WTC11 (cell line): ENCODE measurements at regions not wholly inside any gene's neighbourhood (a gene's known extent, or its start where the extent isn't known, plus 50 kb on each side); places are given as distances from the start of the nearest gene placed in this dataset.

Source experiments
- ELF4 ChIP-seq: sonication (generic); formaldehyde crosslinking; IDR thresholded peaks from 2 replicates; pipeline ENCODE4 v1.8.1; 2022; ENCODE audit warnings: low read depth, mild to moderate bottlenecking, moderate library complexity, missing genetic modification reagents

DNA sequence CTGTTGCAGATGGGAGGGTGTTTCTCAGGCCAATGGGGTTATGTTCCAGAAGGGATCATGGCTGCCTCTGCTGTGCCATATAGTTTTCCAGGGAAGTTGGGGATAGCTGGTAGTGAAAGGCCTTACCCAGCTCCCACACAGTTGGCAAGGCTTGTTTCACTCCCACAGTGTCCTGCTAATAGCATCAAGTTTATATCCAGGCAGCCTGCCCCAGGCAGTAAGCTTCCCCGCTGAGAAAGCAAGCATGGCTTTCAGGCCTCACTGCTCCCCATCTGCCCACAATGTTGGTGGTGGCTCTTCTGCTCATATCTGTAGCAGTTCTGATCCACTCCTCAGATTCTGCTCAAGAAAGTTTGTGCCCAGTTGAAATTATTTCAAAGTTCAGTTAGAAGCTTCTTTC is 50.9 kb upstream of the DCBLD2 start (continued):
- no peak for TF ChIP-seq ELF4 (CRISPR knock-in tag)
